Stimulated activated CD4-positive, alpha-beta T cell treated with anti-CD3 and anti-CD28 coated beads, Interleukin-1b, Interleukin-23, amount 100 ng/mL, for 24 hours (primary cell): ENCODE measurements at regions not wholly inside any gene's neighbourhood (a gene's known extent, or its start where the extent isn't known, plus 50 kb on each side); places are given as distances from the start of the nearest gene placed in this dataset.

Source experiments
- DNase-seq, 4 experiments: peaks; one replicate each; pipeline ENCODE4 v3.0.0-alpha.2; 2020; ENCODE audit warnings: low read depth in 4 of 4, low spot score in 1 of 4

DNA sequence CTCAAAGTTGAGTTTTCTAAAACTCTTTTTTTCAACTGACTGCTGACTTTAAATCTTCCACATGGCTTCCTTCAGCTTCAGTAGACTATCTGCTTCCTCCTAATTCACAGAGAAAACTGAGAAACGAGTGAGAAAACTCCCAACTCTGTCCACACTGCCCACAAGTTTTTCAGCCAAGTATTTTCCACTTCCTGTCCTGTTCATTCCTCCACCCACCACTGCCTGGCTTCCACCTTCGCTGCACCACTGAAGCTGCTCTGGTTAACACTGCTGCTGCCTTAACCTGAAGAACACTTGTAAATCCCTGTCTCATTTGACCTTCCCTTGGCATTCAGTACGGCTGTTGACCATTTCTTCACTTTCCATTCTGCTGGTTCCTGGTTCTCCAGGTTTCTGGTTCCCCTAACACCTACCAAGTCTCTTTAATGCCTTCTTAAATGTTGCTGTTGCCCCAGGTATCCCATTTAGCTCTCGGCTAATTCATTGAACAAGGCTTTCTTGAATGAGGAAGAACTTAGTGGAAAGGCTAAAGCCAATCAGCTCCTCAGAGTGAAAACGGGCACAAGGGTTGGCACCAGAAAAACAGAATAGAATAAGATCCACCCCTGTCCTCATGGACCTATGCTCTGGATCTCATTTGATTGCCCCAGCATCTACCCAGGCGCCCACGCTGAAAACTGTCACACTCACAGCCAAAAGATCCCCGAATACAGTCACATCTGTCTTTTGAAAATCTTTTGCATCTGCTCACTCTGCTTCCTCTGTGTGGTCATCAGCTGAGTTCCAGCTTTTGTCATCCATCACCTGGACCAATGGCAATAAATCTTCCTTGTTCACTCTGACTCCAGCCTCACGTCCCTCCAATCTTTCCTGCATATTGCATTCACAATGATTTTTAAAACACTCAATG is 104.4 kb upstream of the TAB2 start:
- no peak for DNase-seq

DNA sequence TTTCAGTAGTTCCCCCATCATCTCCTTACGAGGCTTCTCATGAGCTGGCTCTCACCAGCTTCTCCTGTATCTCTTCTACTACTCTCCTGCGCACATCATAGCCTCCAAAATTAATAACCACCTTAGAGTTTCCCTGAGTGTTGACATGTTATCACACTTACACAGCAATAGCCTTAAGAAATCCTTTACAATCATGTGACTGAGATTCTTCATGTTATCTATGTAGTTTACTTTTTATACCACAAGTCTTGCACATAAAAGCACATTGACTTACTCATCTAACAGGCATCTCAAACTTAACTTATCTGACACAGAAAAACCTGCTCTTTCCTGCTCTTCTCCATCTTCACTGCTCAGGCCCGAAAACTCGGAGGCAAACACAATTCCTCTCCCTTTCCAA is 103.7 kb upstream of the TAB2 start:
- no peak for DNase-seq

DNA sequence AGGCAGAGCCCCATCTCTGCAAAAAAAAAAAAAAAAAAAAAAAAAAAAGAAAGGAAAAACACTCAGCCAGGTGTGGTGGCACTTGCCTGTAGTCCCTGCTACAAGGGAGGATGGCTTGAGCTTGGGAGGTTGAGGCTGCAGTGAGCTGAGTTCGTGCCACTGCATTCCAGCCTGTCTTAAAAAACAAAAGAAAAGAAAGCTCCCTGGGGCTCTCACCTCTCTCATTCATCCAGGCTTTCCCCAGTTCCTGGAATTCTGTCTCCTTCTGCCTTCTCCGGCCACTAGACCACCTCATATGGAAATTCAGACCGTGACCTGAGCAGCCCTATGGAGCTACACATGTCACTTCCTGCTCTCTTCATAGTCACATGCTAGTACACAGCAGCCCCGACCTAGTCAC is 101.1 kb upstream of the TAB2 start:
- no peak for DNase-seq

DNA sequence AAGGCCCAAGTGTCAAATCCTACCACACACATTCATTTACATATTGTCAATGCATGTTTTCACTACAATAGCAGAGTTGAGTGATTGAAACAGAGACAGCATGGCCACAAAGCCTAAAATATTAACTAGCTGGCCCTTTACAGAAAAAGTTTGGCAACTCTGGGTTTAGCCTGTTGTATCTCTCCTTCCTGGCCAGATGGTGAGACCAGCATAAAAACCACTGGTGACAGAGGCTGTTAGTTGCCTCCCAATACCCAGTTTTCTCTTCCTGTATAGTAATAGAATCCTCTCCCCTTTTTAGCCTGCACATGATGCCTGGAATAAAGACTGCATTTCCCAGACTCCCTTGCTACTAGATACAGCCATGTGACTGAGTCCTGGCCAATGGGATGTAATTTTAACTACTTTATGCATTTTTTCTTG is 100.0 kb upstream of the TAB2 start:
- DNase-seq: no peak

DNA sequence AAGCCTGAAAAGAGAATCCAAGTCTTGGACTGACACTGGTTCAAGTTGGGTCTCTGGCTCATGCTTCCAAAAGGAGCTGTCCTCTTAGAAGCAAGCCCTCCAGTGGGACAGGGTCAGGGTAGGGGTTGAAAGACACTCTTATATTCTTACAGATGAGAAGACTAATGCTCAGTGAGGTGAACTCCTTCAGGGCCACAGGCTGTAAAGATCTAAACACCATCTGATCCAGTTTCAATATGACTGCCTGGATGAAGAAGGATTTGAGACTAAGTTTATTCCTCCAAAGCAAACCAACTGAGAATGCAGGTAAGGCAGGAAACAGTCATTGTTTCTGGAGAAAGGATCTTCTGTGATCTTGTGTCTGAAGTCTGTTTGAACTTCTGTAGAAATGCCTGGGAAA is 99.0 kb upstream of the TAB2 start:
- DNase-seq: no peak

DNA sequence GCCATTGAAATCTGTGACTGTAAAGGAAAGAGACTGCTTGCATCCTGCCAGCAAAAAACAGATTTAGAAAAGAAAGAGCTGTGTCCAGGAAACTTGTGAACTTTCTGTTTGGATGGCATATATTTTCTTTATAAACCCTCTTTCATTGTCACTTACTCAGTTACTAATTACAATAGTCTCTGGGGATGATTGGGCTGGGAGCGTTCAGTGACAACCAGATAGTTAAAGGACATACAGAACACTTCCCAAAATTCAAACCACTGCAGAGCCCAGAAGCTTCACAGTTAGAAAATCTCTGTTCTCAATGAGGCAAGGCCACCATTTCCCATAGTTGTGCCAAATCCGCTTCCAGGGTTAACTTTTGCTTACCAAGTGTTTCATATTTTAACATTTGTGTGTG is 98.6 kb upstream of the TAB2 start:
- no peak for DNase-seq

DNA sequence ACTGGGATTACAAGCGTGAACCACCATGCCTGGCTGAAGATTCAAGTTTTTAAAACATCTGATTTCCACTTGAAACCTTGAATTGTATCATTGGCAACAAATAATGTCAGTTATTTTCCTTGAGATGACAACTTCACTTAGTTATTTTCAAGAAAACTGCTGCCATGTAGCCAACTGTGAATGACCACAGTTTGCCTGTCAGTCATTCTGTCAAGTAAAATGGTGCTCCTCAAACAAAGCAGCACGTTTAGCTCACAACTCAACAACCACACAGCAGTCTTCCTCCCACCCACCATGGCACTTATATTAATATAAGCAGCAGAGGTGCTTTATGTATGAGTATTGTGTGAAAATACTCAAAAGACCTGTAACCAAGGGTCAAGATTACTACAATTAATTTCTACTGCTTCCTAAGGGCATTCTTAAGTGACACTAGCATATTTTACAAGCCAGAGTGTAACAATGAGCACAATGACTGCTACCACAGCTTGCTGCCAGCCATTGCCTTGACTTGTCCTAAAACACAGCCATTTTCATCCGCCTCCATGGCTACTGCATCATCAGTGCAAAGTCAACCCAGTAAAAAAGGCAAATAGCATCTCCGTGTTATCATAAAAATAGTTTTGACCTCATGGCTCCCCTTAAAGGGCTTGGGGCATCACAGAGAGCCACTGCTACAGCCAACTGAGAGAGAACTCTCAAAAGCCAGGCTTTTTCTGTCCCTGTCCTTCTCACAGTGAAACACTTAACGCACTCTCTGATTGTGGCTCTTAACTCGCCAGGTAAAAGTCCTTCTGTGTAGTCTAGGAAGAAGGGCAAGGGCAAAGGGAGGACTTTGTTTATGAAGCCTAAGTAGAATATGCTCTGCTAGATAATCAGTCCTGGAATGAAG is 96.4 kb upstream of the TAB2 start:
- DNase-seq: no peak

DNA sequence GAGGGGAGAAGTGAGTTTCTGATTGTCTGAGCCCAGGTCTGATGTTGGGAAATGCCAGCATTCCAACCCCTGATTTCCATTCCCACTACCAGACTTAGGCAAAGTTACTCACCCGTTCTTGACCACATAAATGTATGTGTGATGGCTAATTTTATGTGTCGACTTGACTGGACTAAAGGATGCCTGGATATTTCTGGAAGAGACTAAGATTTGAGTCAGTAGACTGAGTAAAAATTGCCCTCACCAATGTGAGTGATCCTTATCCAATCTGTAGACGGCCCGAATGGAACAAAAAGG is 95.8 kb upstream of the TAB2 start:
- DNase-seq: no peak

DNA sequence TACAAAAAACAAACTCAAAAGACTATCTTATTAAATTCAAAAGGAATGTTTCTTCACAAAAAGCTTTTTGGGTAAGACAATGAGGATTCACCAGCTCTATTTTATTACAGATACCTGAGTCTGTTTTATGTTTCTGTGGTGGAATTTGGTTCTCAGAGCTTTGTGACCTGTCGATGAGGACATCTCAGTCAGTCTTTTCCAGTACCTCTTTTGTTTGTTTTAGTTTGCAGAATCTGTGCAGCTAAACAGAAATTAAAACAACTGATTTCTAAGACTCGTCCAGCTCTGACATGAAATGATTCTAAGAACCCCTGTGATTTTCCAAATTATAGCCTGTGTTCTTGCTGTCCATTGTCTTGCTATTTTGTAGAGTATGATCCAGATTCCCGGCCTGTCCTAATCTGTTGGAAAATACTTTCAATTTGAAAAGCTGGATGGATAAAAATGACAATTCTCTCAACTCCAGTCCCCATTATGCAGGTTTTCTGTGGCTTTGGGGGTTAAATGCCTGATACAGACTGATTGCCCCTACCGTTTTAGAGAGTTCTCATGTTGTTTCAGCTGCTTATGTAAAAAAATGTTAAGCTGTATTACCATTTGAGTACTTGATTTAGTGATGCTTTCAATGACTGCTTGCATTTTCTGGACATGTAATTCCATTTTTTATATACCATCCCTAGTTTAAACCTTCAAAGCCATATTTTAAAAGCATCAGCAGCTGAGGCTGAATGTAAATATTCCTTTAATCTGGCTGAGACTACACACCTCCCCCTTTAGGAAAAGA is 94.2 kb upstream of the TAB2 start:
- DNase-seq: no peak

DNA sequence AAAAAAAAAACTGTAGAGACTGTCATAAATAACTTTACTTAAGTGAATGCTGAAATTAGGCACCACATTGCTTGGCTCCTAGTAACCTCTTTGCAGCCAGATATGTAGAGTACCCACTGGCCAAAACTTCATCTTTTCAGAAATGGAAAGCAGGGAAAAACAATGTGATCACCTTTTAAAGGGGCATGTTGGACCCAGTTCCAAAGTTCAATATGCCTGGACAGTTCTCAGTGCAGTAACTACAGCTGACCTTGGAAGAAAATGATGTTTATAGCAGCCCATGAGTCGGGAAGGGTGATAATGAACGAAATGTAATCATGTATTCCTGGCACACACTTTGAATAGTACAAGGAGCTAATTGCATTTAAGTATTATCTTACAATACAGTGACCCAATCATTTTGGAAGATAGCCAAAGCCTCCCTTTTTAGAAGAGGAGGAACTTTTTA is 93.6 kb upstream of the TAB2 start:
- DNase-seq: no peak

DNA sequence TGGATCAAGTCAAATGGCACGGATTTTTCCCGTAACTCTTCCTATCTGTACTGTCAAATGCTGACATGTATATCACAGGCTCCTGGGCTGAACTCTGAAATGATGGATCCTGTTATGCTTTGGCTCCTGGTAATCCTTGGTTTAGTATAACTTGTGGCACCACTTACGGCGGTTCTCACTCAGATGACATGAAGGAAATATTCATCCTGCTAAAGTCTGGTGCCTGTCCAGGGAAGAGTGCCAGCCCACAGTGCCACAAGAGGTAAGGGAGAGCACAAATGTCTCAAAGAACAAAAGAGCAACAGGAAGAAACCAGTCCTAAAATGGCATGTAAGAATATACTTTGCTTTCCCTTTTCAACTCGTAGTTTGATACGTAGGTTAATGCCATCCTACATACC is 93.1 kb upstream of the TAB2 start:
- DNase-seq: no peak

DNA sequence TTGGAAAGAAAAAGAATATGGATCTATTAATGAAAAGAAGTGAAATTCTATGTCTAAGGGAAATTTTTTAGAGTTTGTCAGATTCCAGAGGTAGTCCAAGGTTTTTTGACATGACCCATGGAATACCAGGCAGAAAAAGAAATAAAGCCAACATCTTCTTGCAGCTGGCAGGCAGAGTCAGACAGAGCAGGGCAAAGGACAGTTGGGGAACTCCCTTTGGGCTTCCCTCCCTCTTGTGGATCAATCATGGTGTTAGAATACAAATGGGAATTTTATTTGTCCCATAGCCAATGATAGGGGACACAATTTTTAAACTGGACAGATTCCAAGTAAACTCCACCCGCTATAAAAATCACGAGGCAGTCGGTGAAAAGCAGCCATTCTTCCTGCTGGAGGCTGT is 92.1 kb upstream of the TAB2 start:
- no peak for DNase-seq

DNA sequence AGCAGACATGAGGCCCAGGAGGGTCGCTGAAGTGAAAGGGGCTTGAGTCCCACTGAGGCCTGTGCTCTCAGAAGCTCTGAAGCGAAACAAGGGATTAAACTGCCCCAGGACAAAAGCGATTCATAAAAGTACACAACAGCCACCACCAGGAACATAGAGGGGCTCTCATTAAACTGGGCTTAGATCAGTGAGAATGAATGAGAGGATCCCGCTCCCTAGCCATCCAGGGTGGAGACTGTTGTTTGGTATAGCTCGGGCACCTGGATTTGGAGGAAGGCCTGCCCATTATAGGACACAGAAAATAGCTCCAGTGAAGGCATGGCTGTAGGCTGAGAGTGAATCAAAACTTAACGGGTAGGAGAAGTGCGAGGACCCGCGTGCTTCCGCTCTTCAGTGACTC is 91.6 kb upstream of the TAB2 start:
- no peak for DNase-seq

DNA sequence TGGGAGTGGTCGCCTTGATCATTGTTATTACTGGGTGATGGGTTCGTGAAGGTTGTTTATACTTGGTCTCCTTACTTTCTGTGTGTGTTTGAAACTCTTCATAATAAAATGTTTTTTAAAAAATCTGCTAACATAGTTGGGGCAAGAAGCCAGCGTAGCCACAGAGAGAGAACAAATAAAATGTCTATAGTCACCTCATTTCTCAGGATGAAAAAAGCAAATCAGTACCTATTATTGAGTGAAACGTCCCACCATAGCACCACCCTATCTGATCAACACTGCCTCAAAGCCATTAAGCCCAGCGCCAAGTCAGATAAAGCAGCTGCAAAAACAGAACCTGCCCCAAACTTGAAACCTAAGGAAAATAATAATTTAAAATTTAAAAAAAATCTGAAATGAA is 89.7 kb upstream of the TAB2 start:
- DNase-seq: no peak

DNA sequence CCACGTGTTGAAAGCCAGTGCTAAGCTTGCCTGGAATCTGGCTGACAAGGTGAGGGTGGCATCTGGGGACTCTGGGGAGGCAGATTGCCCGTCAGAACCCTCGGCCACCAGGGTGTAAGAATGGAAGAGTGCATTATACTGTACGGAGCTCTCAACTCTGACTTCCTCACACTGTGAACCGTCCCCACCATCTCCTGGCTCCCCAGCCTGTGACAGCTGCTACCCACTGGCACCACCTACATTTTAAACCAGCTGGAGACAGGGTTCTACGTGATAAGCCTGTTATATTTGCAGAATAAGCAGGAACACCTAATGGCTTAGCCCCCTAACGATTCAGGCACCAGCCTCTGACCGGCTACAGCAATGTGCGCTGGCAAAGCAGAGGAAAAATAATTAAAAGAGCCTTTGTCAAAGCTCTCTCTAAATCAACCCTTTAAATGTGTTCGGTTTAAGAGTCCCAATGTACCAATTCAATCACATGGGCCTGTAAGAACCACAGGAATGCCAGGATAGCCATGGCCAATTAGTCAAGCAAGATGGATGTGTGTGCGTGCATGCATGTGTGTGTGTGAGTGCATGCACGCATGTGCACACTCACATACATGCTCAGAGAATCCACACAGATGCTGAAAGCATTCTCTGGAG is 89.1 kb upstream of the TAB2 start:
- DNase-seq: no peak

DNA sequence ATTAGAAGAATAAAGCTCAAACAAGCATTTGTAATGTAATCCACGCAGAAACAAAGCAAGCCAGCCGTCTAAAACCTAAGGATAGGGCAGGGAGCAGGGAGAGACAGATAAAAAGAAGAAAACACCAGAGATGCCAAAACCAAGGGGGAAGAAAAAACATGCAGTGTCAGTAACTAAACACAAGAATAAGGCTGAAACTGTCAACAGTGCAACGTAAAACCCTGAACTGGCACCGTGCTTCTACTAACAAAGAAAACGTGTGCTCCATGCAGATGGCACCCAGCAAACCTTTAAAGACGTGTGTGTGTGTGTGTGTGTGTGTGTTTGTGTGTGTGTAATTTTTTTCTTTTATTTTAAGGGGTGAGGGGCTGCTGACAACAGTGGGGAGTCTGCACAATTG is 88.4 kb upstream of the TAB2 start:
- DNase-seq: no peak

DNA sequence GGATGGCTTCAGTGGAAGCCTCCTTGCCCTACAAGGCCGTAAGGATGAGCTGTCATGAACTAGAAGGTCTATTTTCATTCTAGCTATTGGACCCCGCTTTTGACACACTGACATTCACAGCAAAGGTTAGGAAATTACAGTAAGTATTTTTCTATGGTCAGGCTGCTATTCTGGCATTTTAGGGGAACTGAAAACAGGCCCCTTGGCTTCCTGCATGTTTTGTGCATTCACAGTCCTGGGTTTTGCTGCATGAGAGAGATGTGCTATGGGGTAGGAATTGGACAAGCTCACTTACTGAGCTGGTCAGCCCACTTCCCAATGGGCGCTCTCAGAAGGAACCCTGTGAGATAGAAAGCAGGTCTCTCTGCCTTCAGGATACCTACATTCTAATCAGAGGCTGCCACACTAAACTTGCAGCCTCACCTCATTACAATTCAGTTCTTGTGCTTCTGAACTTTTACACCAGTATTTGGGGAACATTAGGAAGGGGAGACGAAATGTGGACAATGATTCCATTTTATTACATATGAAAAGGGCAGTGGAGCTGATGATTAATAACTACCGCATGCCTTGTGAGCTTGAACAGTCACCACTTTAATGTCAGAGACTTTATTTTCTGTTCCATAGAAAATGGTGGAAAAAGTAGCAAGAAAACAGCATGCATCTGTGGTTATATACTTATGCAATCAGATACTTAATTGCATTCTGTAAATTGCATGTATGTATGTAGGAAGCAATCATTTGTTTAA is 86.6 kb upstream of the TAB2 start:
- DNase-seq: no peak

DNA sequence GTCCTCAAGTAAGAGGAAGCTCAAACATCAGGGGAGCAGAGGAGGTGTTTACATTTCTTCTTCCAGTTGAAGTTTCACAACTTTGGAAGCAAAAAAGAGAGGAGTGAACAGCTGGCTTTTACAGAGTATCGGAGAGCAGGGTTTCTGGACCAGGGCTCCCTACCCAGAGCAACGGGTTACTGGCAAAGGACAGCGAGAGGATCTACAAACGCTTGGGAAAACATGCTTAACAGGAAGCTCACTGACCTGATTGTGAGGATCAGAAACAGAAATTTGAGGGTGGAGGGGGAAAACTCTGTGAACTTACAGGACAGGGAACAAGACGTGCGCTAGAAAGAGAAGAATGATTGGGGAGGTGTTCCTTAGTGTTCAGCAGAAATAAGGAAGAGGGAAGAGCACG is 85.7 kb upstream of the TAB2 start:
- DNase-seq: no peak

DNA sequence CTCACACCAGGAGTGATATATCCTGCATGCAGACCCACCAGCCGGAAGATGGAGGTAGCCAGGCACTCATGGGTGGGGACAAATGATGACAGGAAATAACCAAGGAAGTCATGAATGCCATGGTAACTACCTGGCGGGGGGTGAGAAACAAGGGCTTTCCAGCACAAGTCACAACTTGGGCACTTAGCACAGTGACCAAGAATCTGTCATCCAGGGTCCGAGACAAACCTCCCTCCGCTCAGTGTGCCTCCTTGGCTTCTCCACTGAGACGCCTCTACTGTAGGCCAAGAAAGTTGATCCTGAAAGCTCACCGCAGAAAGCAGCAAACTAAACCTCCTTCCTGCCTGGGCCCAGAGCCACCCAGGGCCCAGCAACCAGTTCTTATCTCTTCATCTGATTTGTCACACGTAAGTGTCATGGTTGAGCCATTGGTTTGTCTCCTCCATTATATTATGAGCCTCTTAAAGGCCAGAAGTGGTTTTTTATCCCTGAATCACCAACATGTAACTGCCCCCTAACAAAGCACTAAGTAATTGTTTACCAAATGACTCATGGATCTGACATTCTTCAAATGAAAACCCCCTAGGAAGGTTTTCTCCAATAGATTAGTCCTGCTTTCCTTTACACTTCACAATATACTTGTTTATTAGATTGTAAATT is 84.3 kb upstream of the TAB2 start:
- DNase-seq: no peak
